ENCODE measurements at regions not wholly inside any gene's neighbourhood (a gene's known extent, or its start where the extent isn't known, plus 50 kb on each side); places are given as distances from the start of the nearest gene placed in this dataset.

DNA sequence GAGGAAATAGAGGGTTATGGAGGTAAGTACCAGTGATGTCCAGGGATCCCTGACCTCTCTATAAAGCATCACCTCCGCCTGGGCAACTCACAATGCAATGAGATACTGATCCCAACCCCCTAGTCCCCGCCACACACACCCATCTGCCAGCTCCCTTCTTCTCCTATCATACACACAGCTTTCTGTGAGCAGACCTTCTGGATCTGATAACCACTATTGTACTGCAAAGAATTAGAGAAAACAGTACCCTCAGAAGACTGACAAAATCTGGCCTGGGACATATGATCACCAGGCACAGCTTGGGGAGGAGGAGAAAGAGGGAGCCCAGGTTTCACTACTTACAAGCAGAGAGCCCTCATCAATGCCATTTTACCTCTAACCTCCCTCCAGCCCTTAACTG, 249.0 kb downstream of the SEC61B start:
- DNase-seq: no peak
- Mint-ChIP-seq H3K4me1 (peaks cover 1% of the 10 kb centered on the region), H3K4me3 (no peak overlapping the region), H3K27ac (no peak overlapping the region), H3K36me3 (ENCODE audit: low read depth) (no peaks in the 10 kb centered on the region), H3K9me3 (peaks cover 4% of the 10 kb centered on the region), H3K27me3 (ENCODE audit: low read depth, poor library complexity) (peaks cover 13% of the 10 kb centered on the region)
- TF ChIP-seq CTCF (IDR thresholded peaks at IDR 0.05): no peak

GRCh38 chr9:99472240-99472915, 250.3 kb downstream of the SEC61B start:
- no peak for DNase-seq
- Mint-ChIP-seq H3K27me3 (ENCODE audit: low read depth, poor library complexity) (peaks cover 13% of the 10 kb centered on the region), H3K4me1 (no peaks in the 10 kb centered on the region), H3K9me3 (peaks cover 4% of the 10 kb centered on the region), H3K36me3 (ENCODE audit: low read depth) (no peaks in the 10 kb centered on the region), H3K27ac (no peak overlapping the region), H3K4me3 (no peak overlapping the region)
- TF ChIP-seq CTCF (IDR thresholded peaks at IDR 0.05): no peak

DNA sequence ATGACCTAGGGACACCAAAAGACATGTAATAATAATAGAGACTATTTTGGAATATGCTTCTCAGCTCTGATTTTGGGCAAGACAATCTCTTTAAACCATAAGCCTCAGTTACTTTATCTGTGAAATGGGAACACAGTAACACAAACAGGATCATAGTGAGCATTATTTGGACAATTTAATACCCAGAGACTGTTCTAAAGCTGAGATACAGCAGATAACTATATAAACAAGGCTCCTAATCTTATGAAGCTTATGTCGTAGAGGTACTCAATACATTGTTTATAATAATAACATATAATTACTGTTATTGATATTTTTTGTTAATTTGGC, 250.8 kb downstream of the SEC61B start:
- Mint-ChIP-seq H3K27me3 (ENCODE audit: low read depth, poor library complexity) (peaks cover 13% of the 10 kb centered on the region), H3K36me3 (ENCODE audit: low read depth) (no peaks in the 10 kb centered on the region), H3K9me3 (peaks cover 4% of the 10 kb centered on the region), H3K27ac (no peak overlapping the region), H3K4me3 (no peak overlapping the region), H3K4me1 (no peaks in the 10 kb centered on the region)
- no peak for DNase-seq
- TF ChIP-seq CTCF (IDR thresholded peaks at IDR 0.05): no peak

DNA sequence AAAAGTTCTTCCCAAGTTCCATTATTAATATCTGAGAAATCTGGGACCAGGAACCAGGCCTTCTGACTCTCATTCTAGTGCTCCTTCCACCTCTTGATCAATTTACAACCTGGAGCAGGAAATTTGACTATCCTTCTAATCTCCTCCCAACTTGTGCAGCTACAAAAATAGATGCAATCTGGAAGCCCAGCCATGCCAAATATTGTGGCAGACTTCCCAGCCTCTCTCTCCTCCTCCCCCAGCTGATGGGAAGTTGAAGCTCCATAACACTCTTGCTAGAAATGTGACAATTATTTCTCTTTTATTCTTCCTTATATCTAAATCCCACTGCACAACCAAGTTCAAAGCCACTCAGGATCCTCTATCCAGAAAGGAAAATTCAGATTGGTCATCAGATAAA, 252.1 kb downstream of the SEC61B start:
- H3K9me3 Mint-ChIP-seq: no peaks in the 10 kb centered on the region
- H3K4me3 Mint-ChIP-seq: no peak overlapping the region
- no peak overlapping the region for H3K27ac Mint-ChIP-seq
- H3K4me1 Mint-ChIP-seq: peaks cover 4% of the 10 kb centered on the region
- DNase-seq: no peak
- peaks cover 13% of the 10 kb centered on the region for H3K27me3 Mint-ChIP-seq (ENCODE audit: low read depth, poor library complexity)
- no peaks in the 10 kb centered on the region for H3K36me3 Mint-ChIP-seq (ENCODE audit: low read depth)
- TF ChIP-seq CTCF (IDR thresholded peaks at IDR 0.05): no peak

DNA sequence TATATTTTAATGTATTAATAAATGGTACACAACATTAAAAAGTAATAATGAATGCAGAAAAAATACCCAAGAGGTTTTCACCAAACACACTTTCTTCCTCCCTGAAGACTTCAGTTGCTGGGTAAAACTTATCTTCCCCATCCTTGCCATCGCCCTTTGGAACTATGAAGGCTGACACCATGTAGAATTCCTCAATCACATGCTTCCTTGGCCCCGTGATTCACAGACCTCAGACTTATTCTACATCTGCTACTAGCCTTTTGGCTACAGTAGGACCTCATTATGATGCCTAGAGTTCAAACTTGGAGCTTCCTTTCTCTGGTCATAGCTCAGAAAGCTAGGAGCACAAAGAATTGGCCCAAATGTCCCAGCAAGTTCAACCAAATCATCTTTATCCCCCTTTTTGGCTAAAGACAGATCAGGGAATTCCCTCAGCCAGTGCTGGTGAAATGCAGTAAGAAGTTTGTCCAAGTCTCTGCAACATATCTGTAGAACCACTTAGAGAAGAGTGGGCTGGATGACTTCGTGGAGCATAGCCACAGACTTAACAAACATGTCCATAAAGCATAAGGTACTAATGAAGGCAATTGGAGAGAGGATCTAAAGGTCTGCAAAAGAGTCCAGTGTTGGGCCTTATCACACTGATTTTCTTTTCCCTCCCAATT, 253.5 kb downstream of the SEC61B start:
- no peak for TF ChIP-seq CTCF (IDR thresholded peaks at IDR 0.05)
- H3K9me3 Mint-ChIP-seq: no peaks in the 10 kb centered on the region
- H3K4me1 Mint-ChIP-seq: peaks cover 16% of the 10 kb centered on the region
- no peak for DNase-seq
- peaks cover 13% of the 10 kb centered on the region for H3K27me3 Mint-ChIP-seq (ENCODE audit: low read depth, poor library complexity)
- no peak overlapping the region for H3K4me3 Mint-ChIP-seq
- no peak overlapping the region for H3K27ac Mint-ChIP-seq
- no peaks in the 10 kb centered on the region for H3K36me3 Mint-ChIP-seq (ENCODE audit: low read depth)

- Mint-ChIP-seq H3K27ac (peak overlapping the region; percentile 40), H3K9me3 (peaks cover 2% of the 10 kb centered on the region), H3K36me3 (ENCODE audit: low read depth) (no peaks in the 10 kb centered on the region), H3K27me3 (ENCODE audit: low read depth, poor library complexity) (peaks cover 4% of the 10 kb centered on the region), H3K4me3 (no peak overlapping the region), H3K4me1 (peaks cover 21% of the 10 kb centered on the region)
- no peak for TF ChIP-seq CTCF (IDR thresholded peaks at IDR 0.05)
- DNase-seq: no peak
Measured at GRCh38 chr9:99478469-99479027, 256.5 kb downstream of the SEC61B start.

All from nephron progenitor cell (in vitro differentiated cells).